Ovary (tissue), 7 donors: ENCODE measurements at regions not wholly inside any gene's neighbourhood (a gene's known extent, or its start where the extent isn't known, plus 50 kb on each side); places are given as distances from the start of the nearest gene placed in this dataset.

Source experiments
- DNase-seq, 5 donors: peaks; one replicate each; pipeline ENCODE4 v3.0.0-alpha.2; 2019 to 2020
- H3K27ac ChIP-seq, 2 donors: fragments of 200-600 bp; one replicate each; pipeline versions ENCODE4 v1.5.1 to v1.8.0; 2019 to 2022
- H3K27me3 ChIP-seq: fragments of 200-600 bp; one replicate; pipeline ENCODE4 v1.8.0; 2022
- H3K36me3 ChIP-seq: fragments of 200-600 bp; sonication (generic); one replicate; pipeline ENCODE4 v1.5.1; 2019
- H3K4me1 ChIP-seq: one replicate; pipeline ENCODE4 v1.8.1; 2013; ENCODE audit warnings: mild to moderate bottlenecking, moderate library complexity; ENCODE audit not compliant: insufficient read depth
- H3K4me3 ChIP-seq: fragments of 200-600 bp; sonication (generic); one replicate; pipeline ENCODE4 v1.5.1; 2017
- H3K9me3 ChIP-seq, 2 donors: fragments of 200-600 bp in 1 of 2; sonication (generic) in 1 of 2; one replicate each; pipeline versions ENCODE4 v1.5.1 to v1.8.1; 2013 to 2019; ENCODE audit warnings: mild to moderate bottlenecking in 1 of 2, moderate library complexity in 1 of 2
- EP300 ChIP-seq: sonication (generic); formaldehyde crosslinking; IDR thresholded peaks from one replicate; pipeline ENCODE4 v1.6.1; 2017; ENCODE audit warnings: antibody characterized with exemption
- POLR2A ChIP-seq: fragments of 450-650 bp; IDR thresholded peaks from one replicate; pipeline ENCODE4 v1.6.1; 2017; ENCODE audit warnings: antibody characterized with exemption, mild to moderate bottlenecking, moderate library complexity
- WGBS, 3 donors: extraction: QIAGEN DNeasy Blood & Tissue Kit in 1 of 3; methylation state at CpG; one replicate each; pipeline versions ENCODE4 v1.1.5 to v1.1.7; 2013 to 2017; 5-methylcytosine and 5-hydroxymethylcytosine counted together
- intact Hi-C, 4 donors: fragments of 100-400 bp; cut with DNase I; formaldehyde crosslinking; loops; one replicate each; pipeline versions ENCODE4 v1.11.0 to v1.15.1; 2022 to 2023
- TF ChIP-seq, protein P1 (sequence below), 3 donors: fragments of 450-650 bp in 2 of 3; fragments of 200-600 bp in 1 of 3; IDR thresholded peaks; one replicate each; pipeline versions ENCODE4 v1.5.1 to v1.8.0; 2016 to 2022; ENCODE audit warnings: antibody characterized with exemption in 3 of 3, mild to moderate bottlenecking in 1 of 3
- donor health status: DM: no; HTN: no; CAD: no; lungs with moderate emphysema.
- donor health status: DM: no; HTN: no; CAD: no.
- donor health status: Bipolar disorder and iron deficiency.
- donor health status: DM: no; HTN: no; CAD: no.
- donor health status: DM: yes; HTN: yes; CAD: no.

DNA sequence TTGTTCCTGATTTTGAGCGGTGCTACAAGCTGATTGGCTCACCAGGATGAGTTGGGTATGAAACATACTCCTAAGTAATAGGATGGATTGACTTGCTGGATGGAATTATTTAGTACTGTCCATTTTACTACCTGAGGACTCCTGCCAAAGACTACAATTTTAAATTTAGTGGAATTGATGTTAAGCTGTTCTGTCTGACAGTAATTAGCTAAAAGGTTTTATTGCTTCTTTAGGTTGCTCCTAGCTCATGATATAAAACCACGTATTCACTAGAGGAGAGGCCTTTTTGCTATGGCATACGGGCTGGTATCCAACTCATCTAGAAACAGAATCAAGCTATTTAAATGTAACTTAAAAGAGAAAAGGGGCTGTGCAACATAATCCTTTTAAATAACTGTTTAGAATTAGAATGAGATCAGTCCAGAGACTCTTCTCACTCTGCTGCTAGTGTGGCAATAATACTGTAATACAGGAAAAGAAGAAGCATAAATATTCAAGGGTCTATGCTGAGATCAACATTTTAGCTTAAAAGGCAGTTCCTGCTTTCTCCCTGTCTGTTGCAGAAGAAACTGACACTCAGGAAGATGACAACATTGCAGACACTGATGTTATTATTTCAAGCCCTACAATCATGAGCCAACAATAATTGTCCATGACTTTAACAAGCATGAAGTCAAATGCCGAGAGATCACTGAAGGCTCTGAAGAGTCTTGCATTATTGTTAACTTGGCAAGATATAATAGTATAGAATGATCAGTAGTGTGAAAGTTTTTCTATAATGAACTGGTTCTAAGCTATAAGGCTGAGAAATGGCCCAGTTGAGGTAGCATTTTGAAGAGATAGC lies 258.7 kb upstream of the ADGRL4 start:
- Histone ChIP-seq H3K27me3 (no peaks in the 10 kb centered on the region), H3K4me3 (no peak overlapping the region), H3K27ac (no peak overlapping the region), H3K9me3 (no peaks in the 10 kb centered on the region), H3K36me3 (no peaks in the 10 kb centered on the region), H3K4me1 (no peaks in the 10 kb centered on the region)
- TF ChIP-seq POLR2A (no peak), EP300 (no peak)
- intact Hi-C loops, result no loop called here
- 87 to 91% (median 89%) methylated on average over 4 of the region's 4 CpGs for WGBS, 3 donors
- no peak for DNase-seq

DNA sequence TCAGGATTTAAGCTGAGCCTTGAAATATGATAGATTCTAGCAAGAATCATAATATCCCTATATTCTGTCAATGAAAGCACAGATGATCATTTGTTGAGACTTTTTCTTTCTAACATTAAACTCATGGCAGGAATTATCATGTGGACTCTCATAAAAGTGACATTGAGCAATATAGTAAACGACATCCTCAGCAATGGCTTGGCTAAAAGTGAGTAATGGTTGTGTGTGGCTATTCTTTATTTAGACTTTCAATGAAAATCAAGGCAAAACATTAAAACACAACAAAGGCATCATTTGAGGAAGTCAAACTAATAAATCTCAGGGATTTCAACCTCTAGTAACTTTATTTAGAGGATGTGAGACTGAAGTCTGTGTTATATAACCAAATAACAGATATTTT lies 257.8 kb upstream of the ADGRL4 start:
- Histone ChIP-seq H3K9me3 (no peaks in the 10 kb centered on the region), H3K4me1 (no peaks in the 10 kb centered on the region), H3K4me3 (no peak overlapping the region), H3K27me3 (no peaks in the 10 kb centered on the region), H3K27ac (no peak overlapping the region), H3K36me3 (no peaks in the 10 kb centered on the region)
- intact Hi-C loops, result no loop called here
- WGBS, 3 donors, result 39 to 52% (median 44%) methylated on average over 1 of the region's 1 CpG
- no peak for DNase-seq
- TF ChIP-seq POLR2A (no peak), EP300 (no peak)
- TF ChIP-seq, protein P1, sequence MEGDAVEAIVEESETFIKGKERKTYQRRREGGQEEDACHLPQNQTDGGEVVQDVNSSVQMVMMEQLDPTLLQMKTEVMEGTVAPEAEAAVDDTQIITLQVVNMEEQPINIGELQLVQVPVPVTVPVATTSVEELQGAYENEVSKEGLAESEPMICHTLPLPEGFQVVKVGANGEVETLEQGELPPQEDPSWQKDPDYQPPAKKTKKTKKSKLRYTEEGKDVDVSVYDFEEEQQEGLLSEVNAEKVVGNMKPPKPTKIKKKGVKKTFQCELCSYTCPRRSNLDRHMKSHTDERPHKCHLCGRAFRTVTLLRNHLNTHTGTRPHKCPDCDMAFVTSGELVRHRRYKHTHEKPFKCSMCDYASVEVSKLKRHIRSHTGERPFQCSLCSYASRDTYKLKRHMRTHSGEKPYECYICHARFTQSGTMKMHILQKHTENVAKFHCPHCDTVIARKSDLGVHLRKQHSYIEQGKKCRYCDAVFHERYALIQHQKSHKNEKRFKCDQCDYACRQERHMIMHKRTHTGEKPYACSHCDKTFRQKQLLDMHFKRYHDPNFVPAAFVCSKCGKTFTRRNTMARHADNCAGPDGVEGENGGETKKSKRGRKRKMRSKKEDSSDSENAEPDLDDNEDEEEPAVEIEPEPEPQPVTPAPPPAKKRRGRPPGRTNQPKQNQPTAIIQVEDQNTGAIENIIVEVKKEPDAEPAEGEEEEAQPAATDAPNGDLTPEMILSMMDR (IDR thresholded peaks at IDR 0.05), result no peak

DNA sequence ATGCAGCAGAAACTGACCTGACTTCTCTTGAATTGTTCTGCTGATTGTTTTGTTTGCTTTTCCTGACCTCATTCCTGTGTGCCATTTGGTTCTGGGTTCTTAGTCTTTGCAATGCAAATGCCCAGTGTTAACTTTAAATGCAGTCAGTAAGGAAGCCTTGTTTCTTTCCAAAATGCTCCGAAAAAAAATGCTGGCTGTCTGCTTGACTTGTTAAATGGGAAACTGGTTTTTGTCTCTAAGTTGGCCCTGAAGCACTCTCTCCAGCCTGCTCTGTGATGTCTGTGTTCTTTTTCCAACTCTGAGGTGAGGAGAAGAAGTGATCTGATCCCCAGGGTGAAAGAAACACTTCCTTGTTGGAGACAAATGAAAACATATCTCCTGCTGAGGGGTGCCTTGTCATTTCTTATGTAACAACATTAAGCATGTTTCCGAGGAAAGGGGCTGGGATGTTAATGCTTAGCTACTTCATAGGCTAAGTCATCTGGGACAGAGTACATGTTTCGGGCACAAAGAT lies 256.3 kb upstream of the ADGRL4 start:
- no peaks in the 10 kb centered on the region for H3K4me1 ChIP-seq
- intact Hi-C loops, result no loop called here
- WGBS, 3 donors, result 64 to 74% (median 69%) methylated on average over 3 of the region's 3 CpGs
- H3K27ac ChIP-seq, result no peak overlapping the region
- H3K9me3 ChIP-seq, result no peaks in the 10 kb centered on the region
- no peaks in the 10 kb centered on the region for H3K27me3 ChIP-seq
- TF ChIP-seq POLR2A, result no peak
- no peak for TF ChIP-seq EP300
- TF ChIP-seq, protein P1 (IDR thresholded peaks at IDR 0.05), result no peak
- no peaks in the 10 kb centered on the region for H3K36me3 ChIP-seq
- no peak overlapping the region for H3K4me3 ChIP-seq
- no peak for DNase-seq

GRCh38 chr1:79259390-79260336 lies 253.1 kb upstream of the ADGRL4 start:
- no peak overlapping the region for H3K4me3 ChIP-seq
- intact Hi-C loops, result no loop called here
- H3K9me3 ChIP-seq, result no peaks in the 10 kb centered on the region
- H3K27me3 ChIP-seq, result no peaks in the 10 kb centered on the region
- DNase-seq, result no peak
- 40 to 51% (median 41%) methylated on average over 5 of the region's 5 CpGs for WGBS, 3 donors
- H3K36me3 ChIP-seq, result no peaks in the 10 kb centered on the region
- TF ChIP-seq EP300 (no peak), POLR2A (no peak)
- TF ChIP-seq, protein P1 (IDR thresholded peaks at IDR 0.05), result no peak
- no peaks in the 10 kb centered on the region for H3K4me1 ChIP-seq
- H3K27ac ChIP-seq, result no peak overlapping the region
